ENCODE measurements at regions not wholly inside any gene's neighbourhood (a gene's known extent, or its start where the extent isn't known, plus 50 kb on each side); places are given as distances from the start of the nearest gene placed in this dataset.

DNA sequence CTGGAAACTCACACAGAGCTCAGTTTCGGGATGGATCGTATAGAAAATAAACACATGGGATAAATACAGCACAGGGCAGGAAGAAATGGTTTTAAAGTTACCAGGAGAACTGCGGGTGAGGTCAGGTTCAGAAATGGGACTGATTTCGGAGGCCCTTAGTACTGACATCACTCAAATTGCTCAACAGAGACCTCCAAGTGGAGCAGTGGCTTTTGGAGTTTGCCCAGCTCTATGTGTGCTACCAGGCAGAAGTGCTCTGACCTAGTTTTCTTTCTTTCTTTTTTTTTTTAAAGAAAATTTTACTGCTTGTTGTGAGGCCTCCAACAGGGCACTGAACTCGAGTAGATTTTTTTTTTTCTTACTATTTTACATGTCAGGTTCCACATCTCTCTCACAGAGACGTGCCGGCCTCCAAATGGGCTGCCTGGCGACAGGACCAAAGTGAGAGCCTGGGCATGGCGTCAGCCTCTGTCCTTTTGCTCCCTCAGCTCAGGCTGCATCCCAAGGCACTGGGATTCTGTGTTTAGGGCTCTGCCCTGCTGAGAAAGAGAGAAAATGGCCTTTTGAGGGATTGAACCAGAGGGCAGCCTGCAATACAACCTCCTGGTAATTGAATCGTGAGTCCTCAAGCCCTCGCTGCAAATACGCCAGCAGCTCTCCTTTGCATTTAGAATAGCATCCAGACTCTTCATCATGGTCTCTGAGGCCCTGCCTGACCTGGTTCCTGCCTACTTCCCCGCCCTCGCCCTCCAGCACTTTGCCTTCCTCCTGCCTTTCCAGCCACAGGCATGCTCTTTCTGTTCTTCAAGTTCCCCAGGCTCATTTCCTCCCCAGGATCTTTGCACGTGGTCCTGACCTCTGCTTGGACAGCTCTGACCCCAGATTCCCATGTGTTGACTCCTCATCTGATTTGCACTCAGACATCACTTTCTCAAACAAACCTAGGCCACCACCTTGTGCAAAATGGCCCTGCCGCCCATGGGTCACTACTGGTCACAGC lies 173.5 kb downstream of the FGF1 start:
- Histone ChIP-seq H3K9me3 (peaks cover 4% of the 10 kb centered on the region; the same call in 1 of the 2 replicates), H3K27me3 (no peaks in the 10 kb centered on the region), H3K36me3 (no peaks in the 10 kb centered on the region), H3K4me1 (peaks cover 11% of the 10 kb centered on the region), H3K4me3 (ENCODE audit: low read depth, low read length) (no peak overlapping the region)
- TF ChIP-seq, protein P1, sequence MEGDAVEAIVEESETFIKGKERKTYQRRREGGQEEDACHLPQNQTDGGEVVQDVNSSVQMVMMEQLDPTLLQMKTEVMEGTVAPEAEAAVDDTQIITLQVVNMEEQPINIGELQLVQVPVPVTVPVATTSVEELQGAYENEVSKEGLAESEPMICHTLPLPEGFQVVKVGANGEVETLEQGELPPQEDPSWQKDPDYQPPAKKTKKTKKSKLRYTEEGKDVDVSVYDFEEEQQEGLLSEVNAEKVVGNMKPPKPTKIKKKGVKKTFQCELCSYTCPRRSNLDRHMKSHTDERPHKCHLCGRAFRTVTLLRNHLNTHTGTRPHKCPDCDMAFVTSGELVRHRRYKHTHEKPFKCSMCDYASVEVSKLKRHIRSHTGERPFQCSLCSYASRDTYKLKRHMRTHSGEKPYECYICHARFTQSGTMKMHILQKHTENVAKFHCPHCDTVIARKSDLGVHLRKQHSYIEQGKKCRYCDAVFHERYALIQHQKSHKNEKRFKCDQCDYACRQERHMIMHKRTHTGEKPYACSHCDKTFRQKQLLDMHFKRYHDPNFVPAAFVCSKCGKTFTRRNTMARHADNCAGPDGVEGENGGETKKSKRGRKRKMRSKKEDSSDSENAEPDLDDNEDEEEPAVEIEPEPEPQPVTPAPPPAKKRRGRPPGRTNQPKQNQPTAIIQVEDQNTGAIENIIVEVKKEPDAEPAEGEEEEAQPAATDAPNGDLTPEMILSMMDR (IDR thresholded peaks at IDR 0.05; ENCODE audit: low read depth, low read length): no peak
- no peak for DNase-seq

DNA sequence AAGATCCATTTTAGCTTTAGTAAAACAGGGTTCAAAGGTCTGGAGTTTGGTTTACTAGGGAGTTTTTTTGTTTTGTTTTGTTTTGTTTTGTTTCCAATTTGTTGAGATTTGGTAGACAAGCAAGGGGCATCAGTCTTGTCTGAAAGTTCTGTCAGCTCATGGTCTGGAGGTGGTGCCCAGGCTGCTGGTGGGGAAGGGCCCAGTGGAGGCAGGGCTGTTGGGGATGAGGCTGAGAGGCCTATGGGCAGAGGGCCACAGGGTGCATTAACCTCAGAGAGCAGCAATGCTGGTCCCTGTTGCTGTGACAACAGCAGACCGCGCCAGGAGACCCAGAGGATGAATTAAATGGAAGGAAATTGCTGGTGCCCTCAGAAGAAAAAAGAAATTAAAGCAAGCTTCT lies 174.5 kb downstream of the FGF1 start:
- H3K4me3 ChIP-seq (ENCODE audit: low read depth, low read length): no peak overlapping the region
- DNase-seq: no peak
- H3K9me3 ChIP-seq: peaks cover 4% of the 10 kb centered on the region; the same call in 1 of the 2 replicates
- no peaks in the 10 kb centered on the region for H3K36me3 ChIP-seq
- TF ChIP-seq, protein P1 (IDR thresholded peaks at IDR 0.05; ENCODE audit: low read depth, low read length): no peak
- peaks cover 11% of the 10 kb centered on the region for H3K4me1 ChIP-seq
- no peaks in the 10 kb centered on the region for H3K27me3 ChIP-seq

DNA sequence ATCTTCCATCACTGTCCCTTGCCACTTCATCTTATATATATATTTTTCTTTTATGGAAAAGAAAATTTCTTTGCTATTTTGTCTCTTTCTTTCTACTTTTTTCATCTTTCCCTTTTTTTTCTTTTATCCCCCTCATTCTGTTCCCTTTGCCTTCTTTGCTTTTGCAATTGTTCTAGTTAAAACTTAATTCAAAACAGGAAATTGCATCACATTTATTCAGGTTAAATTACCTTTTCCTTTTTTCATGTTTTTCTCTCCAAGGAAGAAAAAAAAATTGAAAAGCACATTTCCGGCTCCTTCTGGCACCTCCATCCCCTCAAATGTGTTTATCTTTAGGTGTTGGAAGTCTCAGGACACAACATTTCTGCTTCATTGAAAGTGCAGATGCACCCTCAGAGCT lies 176.9 kb downstream of the FGF1 start:
- Histone ChIP-seq H3K4me3 (ENCODE audit: low read depth, low read length) (no peak overlapping the region), H3K27me3 (no peaks in the 10 kb centered on the region), H3K9me3 (no peaks in the 10 kb centered on the region), H3K36me3 (no peaks in the 10 kb centered on the region), H3K4me1 (peaks cover 11% of the 10 kb centered on the region)
- TF ChIP-seq, protein P1 (IDR thresholded peaks at IDR 0.05; ENCODE audit: low read depth, low read length): no peak
- no peak for DNase-seq

DNA sequence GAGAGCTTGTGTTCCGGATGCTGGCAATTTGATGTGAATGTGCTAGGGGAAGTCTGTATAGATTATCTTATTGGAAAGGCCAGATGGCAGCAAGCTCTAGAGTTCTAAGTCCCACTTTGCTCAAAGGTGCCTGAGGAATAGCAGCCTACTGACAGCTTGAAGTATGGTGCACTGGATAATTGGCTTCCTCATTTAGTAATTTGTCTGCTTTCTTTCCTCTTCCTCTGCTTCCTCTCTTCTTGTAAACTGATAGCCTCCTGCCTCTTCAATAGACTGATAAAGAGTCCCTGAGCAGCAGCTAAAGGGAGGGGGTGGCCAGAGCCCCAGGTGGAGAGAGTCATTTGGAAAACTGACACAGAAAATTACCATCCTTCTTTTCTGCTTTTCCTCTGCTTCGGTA lies 177.3 kb downstream of the FGF1 start:
- Histone ChIP-seq H3K4me3 (ENCODE audit: low read depth, low read length) (no peak overlapping the region), H3K36me3 (no peaks in the 10 kb centered on the region), H3K4me1 (peaks cover 11% of the 10 kb centered on the region), H3K27me3 (no peaks in the 10 kb centered on the region), H3K9me3 (no peaks in the 10 kb centered on the region)
- no peak for DNase-seq
- TF ChIP-seq, protein P1 (IDR thresholded peaks at IDR 0.05; ENCODE audit: low read depth, low read length): no peak

DNA sequence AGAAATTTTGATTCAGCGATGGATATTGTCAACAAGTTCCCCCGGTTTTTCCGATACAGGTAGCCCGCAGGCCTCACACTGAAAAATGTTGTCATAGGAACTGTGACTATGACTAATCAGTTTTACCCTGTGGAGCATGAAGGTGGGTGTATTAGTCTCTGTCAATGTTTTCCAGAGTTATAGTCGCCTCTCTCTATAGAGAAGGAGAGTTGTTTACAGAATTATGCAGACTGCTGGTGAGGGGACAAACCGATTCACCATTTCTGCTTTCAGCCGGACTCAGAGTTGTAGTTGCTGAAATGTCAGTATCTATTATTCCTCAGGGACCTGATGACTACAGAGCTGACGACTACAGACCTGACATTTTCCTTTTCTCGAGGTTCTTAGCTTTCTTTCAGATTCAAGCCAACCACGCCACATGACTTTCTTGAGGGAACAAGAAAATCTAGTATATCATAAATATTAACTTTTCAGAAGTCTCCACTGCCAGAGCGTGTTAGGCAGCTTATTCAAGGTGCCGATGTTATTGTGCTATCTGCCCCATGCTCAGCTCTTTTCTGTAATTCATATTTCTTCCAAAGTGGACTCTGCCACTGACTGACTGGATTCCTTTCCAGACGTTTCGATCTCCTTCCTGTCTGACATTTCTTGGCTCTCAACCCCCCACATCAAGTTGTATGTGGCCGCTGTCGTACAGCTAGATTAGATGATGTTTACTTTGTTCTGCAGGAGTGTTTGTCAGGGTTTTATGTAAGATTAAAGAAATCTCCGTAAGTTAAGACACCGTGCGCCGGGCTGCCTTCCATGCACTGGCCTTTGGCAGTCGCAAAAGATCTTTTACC lies 178.1 kb downstream of the FGF1 start:
- DNase-seq: no peak
- peaks cover 11% of the 10 kb centered on the region for H3K4me1 ChIP-seq

More for the DNA sequence above, 178.1 kb downstream of the FGF1 start:
- TF ChIP-seq, protein P1 (IDR thresholded peaks at IDR 0.05; ENCODE audit: low read depth, low read length): no peak
- no peaks in the 10 kb centered on the region for H3K9me3 ChIP-seq
- no peak overlapping the region for H3K4me3 ChIP-seq (ENCODE audit: low read depth, low read length)
- H3K36me3 ChIP-seq: no peaks in the 10 kb centered on the region
- H3K27me3 ChIP-seq: no peaks in the 10 kb centered on the region

All from BE2C (cell line).